ENCODE measurements at regions not wholly inside any gene's neighbourhood (a gene's known extent, or its start where the extent isn't known, plus 50 kb on each side); places are given as distances from the start of the nearest gene placed in this dataset.

- no peak for DNase-seq (ENCODE audit: low read depth in 1 of 2, low spot score in 1 of 2)
- TF ChIP-seq GABPA (IDR thresholded peaks at IDR 0.05; ENCODE audit: low read depth) (no peak), POLR2AphosphoS5 (IDR thresholded peaks at IDR 0.05; ENCODE audit: low read depth) (no peak), CTCF (IDR thresholded peaks at IDR 0.05; ENCODE audit: insufficient read depth, low read length) (no peak)
- no peak overlapping the region for H3K27ac ChIP-seq (replicated peaks)
Observed at GRCh38 chr2:142598846-142599245, 278.6 kb upstream of the KYNU start.

GRCh38 chr2:142596334-142597088 is 281.0 kb upstream of the KYNU start:
- H3K27ac ChIP-seq (replicated peaks) = no peak overlapping the region
- TF ChIP-seq GABPA (IDR thresholded peaks at IDR 0.05; ENCODE audit: low read depth) (no peak), SPI1 (IDR thresholded peaks at IDR 0.05; ENCODE audit: borderline replicate concordance, low read depth) (no peak), REST (IDR thresholded peaks at IDR 0.05; ENCODE audit: insufficient replicate concordance, low read depth) (no peak), POLR2AphosphoS5 (IDR thresholded peaks at IDR 0.05; ENCODE audit: low read depth) (no peak), CTCF (IDR thresholded peaks at IDR 0.05; ENCODE audit: insufficient read depth, low read length) (no peak)
- DNase-seq (ENCODE audit: low read depth in 1 of 2, low spot score in 1 of 2) = no peak
- H3K27me3 ChIP-seq (ENCODE audit: insufficient read depth, poor library complexity, severe bottlenecking) = no peaks in the 10 kb centered on the region
- H3K4me3 ChIP-seq (replicated peaks; ENCODE audit: insufficient read depth, low read length) = no peak overlapping the region

More at GRCh38 chr2:142598846-142599245, 278.6 kb upstream of the KYNU start:
- Histone ChIP-seq H3K27me3 (ENCODE audit: insufficient read depth, poor library complexity, severe bottlenecking) (no peaks in the 10 kb centered on the region), H3K4me3 (replicated peaks; ENCODE audit: insufficient read depth, low read length) (no peak overlapping the region)

GRCh38 chr2:142594935-142595334 is 282.5 kb upstream of the KYNU start:
- Histone ChIP-seq H3K27ac (replicated peaks) (no peak overlapping the region), H3K4me3 (replicated peaks; ENCODE audit: insufficient read depth, low read length) (no peak overlapping the region), H3K27me3 (ENCODE audit: insufficient read depth, poor library complexity, severe bottlenecking) (no peaks in the 10 kb centered on the region)
- TF ChIP-seq GABPA (IDR thresholded peaks at IDR 0.05; ENCODE audit: low read depth) (no peak), CTCF (IDR thresholded peaks at IDR 0.05; ENCODE audit: insufficient read depth, low read length) (no peak), REST (IDR thresholded peaks at IDR 0.05; ENCODE audit: insufficient replicate concordance, low read depth) (no peak), POLR2AphosphoS5 (IDR thresholded peaks at IDR 0.05; ENCODE audit: low read depth) (no peak), SPI1 (IDR thresholded peaks at IDR 0.05; ENCODE audit: borderline replicate concordance, low read depth) (no peak)
- no peak for DNase-seq (ENCODE audit: low read depth in 1 of 2, low spot score in 1 of 2)

- TF ChIP-seq CTCF (IDR thresholded peaks at IDR 0.05; ENCODE audit: insufficient read depth, low read length) = no peak
- no peak for TF ChIP-seq POLR2AphosphoS5 (IDR thresholded peaks at IDR 0.05; ENCODE audit: low read depth)
- no peak for TF ChIP-seq REST (IDR thresholded peaks at IDR 0.05; ENCODE audit: insufficient replicate concordance, low read depth)
- DNase-seq (ENCODE audit: low read depth in 1 of 2, low spot score in 1 of 2) = no peak
- Histone ChIP-seq H3K27ac (replicated peaks) (no peak overlapping the region), H3K27me3 (ENCODE audit: insufficient read depth, poor library complexity, severe bottlenecking) (no peaks in the 10 kb centered on the region), H3K4me3 (replicated peaks; ENCODE audit: insufficient read depth, low read length) (no peak overlapping the region)
Observed at GRCh38 chr2:142592171-142592570, 285.3 kb upstream of the KYNU start.

All from HL-60 (cell line).